Fibroblast of lung (primary cell): ENCODE measurements at regions not wholly inside any gene's neighbourhood (a gene's known extent, or its start where the extent isn't known, plus 50 kb on each side); places are given as distances from the start of the nearest gene placed in this dataset.

Source experiments
- DNase-seq, 2 donors: peaks; one replicate each; pipeline versions ENCODE4 v3.0.0 to v3.0.0-alpha.2; 2010; ENCODE audit warnings: low read depth in 2 of 2
- H2AFZ ChIP-seq: 2 replicates; pipeline ENCODE4 v1.5.1; 2012; ENCODE audit warnings: low read length, control low read depth, inconsistent platforms
- H3K27ac ChIP-seq: 2 replicates; pipeline ENCODE4 v1.5.1; 2011; ENCODE audit warnings: low read length, control low read depth; ENCODE audit not compliant: insufficient read depth
- H3K27me3 ChIP-seq: 2 replicates; pipeline ENCODE4 v1.5.1; 2011; ENCODE audit warnings: mild to moderate bottlenecking, low read length; ENCODE audit not compliant: control insufficient read depth, insufficient read depth
- H3K36me3 ChIP-seq: 2 replicates; pipeline ENCODE4 v1.5.1; 2011; ENCODE audit warnings: low read length; ENCODE audit not compliant: control insufficient read depth, insufficient read depth
- H3K4me1 ChIP-seq: 2 replicates; pipeline ENCODE4 v1.5.1; 2011; ENCODE audit warnings: low read length; ENCODE audit not compliant: control insufficient read depth, insufficient read depth; ENCODE audit errors: extremely low read depth
- H3K4me2 ChIP-seq: 2 replicates; pipeline ENCODE4 v1.5.1; 2011; ENCODE audit warnings: low read length, control low read depth; ENCODE audit not compliant: insufficient read depth; ENCODE audit errors: extremely low read depth
- H3K4me3 ChIP-seq, 4 experiments: fragments of 200-600 bp in 1 of 4; sonication (generic) in 1 of 4; replicated peaks in 1 of 4; 2 replicates each; pipeline ENCODE4 v1.5.1; 2011 to 2016; ENCODE audit warnings: low read length in 4 of 4, low read depth in 3 of 4, mild to moderate bottlenecking in 3 of 4, control low read depth in 2 of 4, inconsistent platforms in 1 of 4, mixed read lengths in 1 of 4; ENCODE audit not compliant: insufficient read depth in 1 of 4; ENCODE audit errors: control extremely low read depth in 1 of 4
- H3K79me2 ChIP-seq: 2 replicates; pipeline ENCODE4 v1.5.1; 2012; ENCODE audit warnings: mild to moderate bottlenecking, low read length, inconsistent platforms; ENCODE audit not compliant: control insufficient read depth, insufficient read depth
- H3K9ac ChIP-seq: 2 replicates; pipeline ENCODE4 v1.5.1; 2011; ENCODE audit warnings: mild to moderate bottlenecking, low read length, control low read depth; ENCODE audit not compliant: insufficient read depth
- H3K9me3 ChIP-seq: 2 replicates; pipeline ENCODE4 v1.5.1; 2012; ENCODE audit warnings: low read depth, low read length; ENCODE audit not compliant: control insufficient read depth, insufficient read depth
- H4K20me1 ChIP-seq: 2 replicates; pipeline ENCODE4 v1.5.1; 2011; ENCODE audit warnings: low read length; ENCODE audit not compliant: control insufficient read depth, insufficient read depth; ENCODE audit errors: extremely low read depth
- EZH2 ChIP-seq: IDR thresholded peaks from 2 replicates; pipeline ENCODE4 v1.5.1; 2012; ENCODE audit warnings: low read length, control low read depth, mild to moderate bottlenecking; ENCODE audit errors: missing control alignments
- TF ChIP-seq, protein P1 (sequence below), 2 donors: IDR thresholded peaks in 1 of 2; conservative IDR thresholded peaks in 1 of 2; 1 replicate in 1 of 2; 2 replicates in 1 of 2; pipeline ENCODE4 v1.5.1; 2011 to 2012; ENCODE audit warnings: low read length in 2 of 2, control low read depth in 1 of 2, inconsistent platforms in 1 of 2, low read depth in 1 of 2, mild to moderate bottlenecking in 1 of 2

DNA sequence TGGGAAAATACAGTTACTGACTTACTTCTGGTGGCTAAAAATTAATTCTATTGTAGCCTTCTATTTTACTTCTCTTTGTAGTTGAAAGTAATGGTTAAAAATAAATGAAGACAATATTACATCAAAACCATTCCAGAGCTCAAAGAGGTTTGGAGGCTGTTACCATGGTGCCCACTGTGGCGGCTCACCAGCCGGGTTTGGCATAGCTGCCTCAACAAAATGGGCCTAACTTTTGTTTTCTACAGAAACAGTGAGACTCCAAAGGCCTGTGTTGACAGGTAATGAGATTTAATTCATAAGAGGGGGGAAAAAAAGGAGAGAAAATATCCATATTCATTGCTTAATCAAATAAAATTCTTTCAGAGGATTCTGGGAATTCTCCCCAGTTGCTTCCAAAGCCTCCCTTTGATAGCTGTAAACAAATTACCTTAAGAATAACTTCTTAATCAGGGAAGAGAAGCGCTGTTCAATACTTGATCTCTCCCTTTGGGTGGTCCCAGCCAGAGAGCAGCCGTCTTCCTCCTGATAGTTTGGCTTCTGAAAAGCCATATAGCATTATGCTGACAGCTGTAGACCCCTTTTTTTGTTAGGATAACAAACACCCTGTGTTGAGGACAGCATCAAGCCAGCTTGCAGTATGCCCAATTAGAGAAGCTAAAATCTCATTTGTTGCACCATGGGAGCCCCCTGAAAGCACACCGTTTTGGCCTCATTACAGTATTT lies 266.8 kb downstream of the NEDD1 start:
- Histone ChIP-seq H3K4me1 (no peaks in the 10 kb centered on the region), H3K9me3 (no peaks in the 10 kb centered on the region), H3K4me2 (no peak overlapping the region), H3K36me3 (no peaks in the 10 kb centered on the region), H3K27ac (no peak overlapping the region), H3K27me3 (no peaks in the 10 kb centered on the region), H3K79me2 (no peaks in the 10 kb centered on the region), H4K20me1 (no peaks in the 10 kb centered on the region), H3K9ac (no peak overlapping the region), H2AFZ (no peak overlapping the region), H3K4me3 (no peak overlapping the region)
- DNase-seq, result no peak
- TF ChIP-seq EZH2, result no peak
- TF ChIP-seq, protein P1, sequence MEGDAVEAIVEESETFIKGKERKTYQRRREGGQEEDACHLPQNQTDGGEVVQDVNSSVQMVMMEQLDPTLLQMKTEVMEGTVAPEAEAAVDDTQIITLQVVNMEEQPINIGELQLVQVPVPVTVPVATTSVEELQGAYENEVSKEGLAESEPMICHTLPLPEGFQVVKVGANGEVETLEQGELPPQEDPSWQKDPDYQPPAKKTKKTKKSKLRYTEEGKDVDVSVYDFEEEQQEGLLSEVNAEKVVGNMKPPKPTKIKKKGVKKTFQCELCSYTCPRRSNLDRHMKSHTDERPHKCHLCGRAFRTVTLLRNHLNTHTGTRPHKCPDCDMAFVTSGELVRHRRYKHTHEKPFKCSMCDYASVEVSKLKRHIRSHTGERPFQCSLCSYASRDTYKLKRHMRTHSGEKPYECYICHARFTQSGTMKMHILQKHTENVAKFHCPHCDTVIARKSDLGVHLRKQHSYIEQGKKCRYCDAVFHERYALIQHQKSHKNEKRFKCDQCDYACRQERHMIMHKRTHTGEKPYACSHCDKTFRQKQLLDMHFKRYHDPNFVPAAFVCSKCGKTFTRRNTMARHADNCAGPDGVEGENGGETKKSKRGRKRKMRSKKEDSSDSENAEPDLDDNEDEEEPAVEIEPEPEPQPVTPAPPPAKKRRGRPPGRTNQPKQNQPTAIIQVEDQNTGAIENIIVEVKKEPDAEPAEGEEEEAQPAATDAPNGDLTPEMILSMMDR (conservative IDR thresholded peaks at IDR 0.05 in 1 of 2, IDR thresholded peaks at IDR 0.05 in 1 of 2; ENCODE audit: low read depth in 1 of 2, low read length in 2 of 2), result no peak

DNA sequence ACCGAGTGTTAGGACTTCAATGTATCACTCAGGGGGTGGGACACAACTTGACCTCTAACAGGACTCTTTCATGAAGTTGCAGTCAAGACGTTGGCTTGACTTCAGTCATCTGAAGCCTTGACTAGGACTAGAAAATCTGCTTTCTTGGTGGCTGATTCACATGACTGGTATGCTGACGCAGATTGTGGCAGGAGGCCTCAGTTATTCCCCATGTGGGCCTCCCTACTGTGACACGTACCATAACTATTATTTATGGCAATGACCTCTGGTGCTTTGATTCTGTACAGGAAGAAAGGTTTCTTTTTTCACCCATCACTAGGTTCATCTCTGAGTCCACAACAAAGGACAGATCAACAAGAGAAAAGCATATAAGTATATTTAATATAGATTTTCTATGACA lies 270.4 kb downstream of the NEDD1 start:
- no peak overlapping the region for H3K4me2 ChIP-seq
- H3K9ac ChIP-seq, result no peak overlapping the region
- no peak overlapping the region for H3K4me3 ChIP-seq
- no peaks in the 10 kb centered on the region for H3K4me1 ChIP-seq
- no peaks in the 10 kb centered on the region for H3K36me3 ChIP-seq
- H3K9me3 ChIP-seq, result no peaks in the 10 kb centered on the region
- no peaks in the 10 kb centered on the region for H4K20me1 ChIP-seq
- H3K79me2 ChIP-seq, result no peaks in the 10 kb centered on the region
- no peak overlapping the region for H2AFZ ChIP-seq
- DNase-seq, result peak in 1 of 2 donors; percentile 78
- TF ChIP-seq EZH2, result no peak
- TF ChIP-seq, protein P1 (conservative IDR thresholded peaks at IDR 0.05 in 1 of 2, IDR thresholded peaks at IDR 0.05 in 1 of 2; ENCODE audit: low read depth in 1 of 2, low read length in 2 of 2), result no peak
- H3K27ac ChIP-seq, result no peak overlapping the region
- H3K27me3 ChIP-seq, result no peaks in the 10 kb centered on the region

DNA sequence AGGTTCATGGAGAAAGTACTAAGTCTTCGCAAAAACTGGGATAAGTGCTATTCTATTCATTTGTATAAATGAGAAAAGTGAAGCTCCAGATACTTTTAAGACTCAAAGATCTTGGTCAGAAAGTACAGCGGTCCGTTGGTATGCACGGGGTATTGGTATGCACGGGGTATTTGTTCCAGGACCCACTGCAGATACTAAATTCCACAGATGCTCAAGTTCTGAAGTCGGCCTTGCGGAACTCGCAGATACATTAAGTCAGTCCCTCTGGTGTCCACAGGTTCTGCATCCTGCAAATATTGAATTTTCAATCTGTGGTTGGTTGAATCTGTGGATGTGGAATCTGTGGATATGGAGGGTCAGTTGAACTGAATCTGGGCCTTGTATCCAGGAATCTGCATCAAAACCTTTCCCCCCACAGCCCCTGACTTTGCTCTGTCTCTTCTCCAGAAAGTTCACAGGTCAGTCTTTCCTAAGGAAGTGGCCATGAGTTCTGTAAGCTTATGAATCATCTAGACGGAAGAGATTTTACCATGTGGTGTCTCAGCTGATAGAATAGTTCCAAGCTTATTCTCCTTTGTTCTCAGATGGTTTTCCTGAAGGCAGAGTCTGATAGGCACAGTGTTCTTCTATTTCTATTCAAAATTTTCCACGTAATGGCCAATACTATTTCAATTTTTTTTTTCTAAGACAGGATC lies 274.7 kb downstream of the NEDD1 start:
- no peaks in the 10 kb centered on the region for H4K20me1 ChIP-seq
- H3K79me2 ChIP-seq, result no peaks in the 10 kb centered on the region
- H3K36me3 ChIP-seq, result no peaks in the 10 kb centered on the region
- no peaks in the 10 kb centered on the region for H3K4me1 ChIP-seq
- TF ChIP-seq EZH2, result no peak
- TF ChIP-seq, protein P1 (conservative IDR thresholded peaks at IDR 0.05 in 1 of 2, IDR thresholded peaks at IDR 0.05 in 1 of 2; ENCODE audit: low read depth in 1 of 2, low read length in 2 of 2), result no peak
- H2AFZ ChIP-seq, result no peak overlapping the region
- peak in 1 of 2 donors; percentile 60 for DNase-seq
- H3K9me3 ChIP-seq, result no peaks in the 10 kb centered on the region
- H3K4me3 ChIP-seq, result no peak overlapping the region
- H3K9ac ChIP-seq, result no peak overlapping the region
- H3K4me2 ChIP-seq, result no peak overlapping the region
- H3K27ac ChIP-seq, result no peak overlapping the region
- no peaks in the 10 kb centered on the region for H3K27me3 ChIP-seq
